ENCODE measurements at regions not wholly inside any gene's neighbourhood (a gene's known extent, or its start where the extent isn't known, plus 50 kb on each side); places are given as distances from the start of the nearest gene placed in this dataset.

GRCh38 chr14:31978423-31978822 is 98.7 kb upstream of the ARHGAP5 start:
- TF ChIP-seq, protein P1, sequence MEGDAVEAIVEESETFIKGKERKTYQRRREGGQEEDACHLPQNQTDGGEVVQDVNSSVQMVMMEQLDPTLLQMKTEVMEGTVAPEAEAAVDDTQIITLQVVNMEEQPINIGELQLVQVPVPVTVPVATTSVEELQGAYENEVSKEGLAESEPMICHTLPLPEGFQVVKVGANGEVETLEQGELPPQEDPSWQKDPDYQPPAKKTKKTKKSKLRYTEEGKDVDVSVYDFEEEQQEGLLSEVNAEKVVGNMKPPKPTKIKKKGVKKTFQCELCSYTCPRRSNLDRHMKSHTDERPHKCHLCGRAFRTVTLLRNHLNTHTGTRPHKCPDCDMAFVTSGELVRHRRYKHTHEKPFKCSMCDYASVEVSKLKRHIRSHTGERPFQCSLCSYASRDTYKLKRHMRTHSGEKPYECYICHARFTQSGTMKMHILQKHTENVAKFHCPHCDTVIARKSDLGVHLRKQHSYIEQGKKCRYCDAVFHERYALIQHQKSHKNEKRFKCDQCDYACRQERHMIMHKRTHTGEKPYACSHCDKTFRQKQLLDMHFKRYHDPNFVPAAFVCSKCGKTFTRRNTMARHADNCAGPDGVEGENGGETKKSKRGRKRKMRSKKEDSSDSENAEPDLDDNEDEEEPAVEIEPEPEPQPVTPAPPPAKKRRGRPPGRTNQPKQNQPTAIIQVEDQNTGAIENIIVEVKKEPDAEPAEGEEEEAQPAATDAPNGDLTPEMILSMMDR (IDR thresholded peaks at IDR 0.05; ENCODE audit: low read depth, low read length): no peak
- TF ChIP-seq EZH2phosphoT487 (IDR thresholded peaks at IDR 0.05; ENCODE audit: low read depth): no peak

All from OCI-LY3 (cell line).